ENCODE measurements at regions not wholly inside any gene's neighbourhood (a gene's known extent, or its start where the extent isn't known, plus 50 kb on each side); places are given as distances from the start of the nearest gene placed in this dataset.

- no peak for TF ChIP-seq NEUROD1 (IDR thresholded peaks at IDR 0.05; ENCODE audit: borderline replicate concordance, low read depth, low read length, partially characterized antibody)
- TF ChIP-seq RAD21 (CRISPR knock-in tag; conservative IDR thresholded peaks at IDR 0.05 in 1 of 2, IDR thresholded peaks at IDR 0.05 in 1 of 2) = no peak
- TF ChIP-seq ZNF592 (IDR thresholded peaks at IDR 0.05) = no peak
- no peak for TF ChIP-seq ZNF699 (CRISPR knock-in tag; IDR thresholded peaks at IDR 0.05; ENCODE audit: insufficient replicate concordance)
Observed at GRCh38 chr5:68725905-68726683, 367.7 kb upstream of the SLC30A5 start (continued).

GRCh38 chr5:68727931-68728330 lies 365.9 kb upstream of the SLC30A5 start:
- FAIRE-seq = no peak
- Histone ChIP-seq H4K20me1 (replicated peaks; ENCODE audit: control insufficient read depth, insufficient read depth, low read length) (no peaks in the 10 kb centered on the region), H3K9me3 (replicated peaks; ENCODE audit: control insufficient read depth, insufficient read depth, low read depth, low read length) (no peaks in the 10 kb centered on the region), H3K4me1 (replicated peaks in 1 of 2; ENCODE audit: control insufficient read depth in 2 of 2, insufficient read depth in 2 of 2, low read length in 2 of 2) (no peaks in the 10 kb centered on the region; a peak in 1 of 5 replicates), H3K9ac (ENCODE audit: insufficient read depth in 1 of 2, low read depth in 2 of 2, low read length in 2 of 2) (no peak overlapping the region), H3K36me3 (ENCODE audit: control insufficient read depth, insufficient read depth, low read length) (no peaks in the 10 kb centered on the region), H3K4me2 (ENCODE audit: insufficient read depth, low read length) (no peak overlapping the region), H3K4me3 (no peak overlapping the region), H3K9me1 (ENCODE audit: control insufficient read depth, insufficient read depth, low read length) (no peaks in the 10 kb centered on the region), H3K79me2 (ENCODE audit: control insufficient read depth, insufficient read depth, low read length) (no peaks in the 10 kb centered on the region), H3K27me3 (ENCODE audit: control insufficient read depth in 2 of 2, insufficient read depth in 2 of 2, low read length in 2 of 2) (peaks cover 0 to 3% of the 10 kb centered on the region in 2 experiments; a peak in 1 of 5 replicates), H3K27ac (ENCODE audit: extremely low read depth, low read depth, low read length) (no peak overlapping the region), H2AFZ (ENCODE audit: low read depth, low read length) (no peak overlapping the region)
- no peak for ATAC-seq
- POLR2A ChIA-PET = interaction anchor here (0.6 kb wide), 1 partner anchor 148 kb away, joined by 3 read pairs; no protein-coding TSS in a partner anchor
- in situ Hi-C loops (cut with MboI) (no loop called here), intact Hi-C loops (cut with micrococcal nuclease) (no loop called here)
- WGBS (ENCODE audit: insufficient coverage, low coverage, missing lambda C conversion rate) = 8% methylated on average over 2 of the region's 2 CpGs
- CTCF ChIA-PET (ENCODE audit: low intra/inter-chr PET ratio) = no interaction called here
- DNase-seq (ENCODE audit: extremely low read depth in 1 of 4, low spot score in 3 of 4) = no peak
- BruUV-seq (replicated peaks) = no TSS peak
- no peak for TF ChIP-seq PCBP2 (IDR thresholded peaks at IDR 0.05; ENCODE audit: low read depth, low read length, poor library complexity, severe bottlenecking)
- no peak for TF ChIP-seq ZNF121 (CRISPR knock-in tag; conservative IDR thresholded peaks at IDR 0.05)
- TF ChIP-seq FOS (IDR thresholded peaks at IDR 0.05; ENCODE audit: extremely low read depth, insufficient read length) = no peak
- no peak for TF ChIP-seq ZNF395 (CRISPR knock-in tag; IDR thresholded peaks at IDR 0.05)
- no peak for TF ChIP-seq TAF15 (IDR thresholded peaks at IDR 0.05; ENCODE audit: low read depth, low read length)
- TF ChIP-seq HOXB6 (CRISPR knock-in tag; IDR thresholded peaks at IDR 0.05; ENCODE audit: borderline replicate concordance) = no peak
- TF ChIP-seq ERF (CRISPR knock-in tag; IDR thresholded peaks at IDR 0.05) = no peak
- TF ChIP-seq KLF10 (CRISPR knock-in tag; IDR thresholded peaks at IDR 0.05) = no peak

Measured in K562 (cell line).